Fibroblast of villous mesenchyme (primary cell): ENCODE measurements at regions not wholly inside any gene's neighbourhood (a gene's known extent, or its start where the extent isn't known, plus 50 kb on each side); places are given as distances from the start of the nearest gene placed in this dataset.
"Not testable (repeated sequence)": the region's sequence is repeated elsewhere in the genome, so short reads cannot be mapped to it uniquely, and the experiment has no call there.

Source experiments
- DNase-seq: peaks from one replicate; pipeline ENCODE4 v3.0.0-alpha.2; 2010; ENCODE audit warnings: low read depth
- H3K4me3 ChIP-seq: 2 replicates; pipeline ENCODE4 v1.5.1; 2011; ENCODE audit warnings: low read depth, mild to moderate bottlenecking, low read length
- CTCF ChIP-seq: IDR thresholded peaks from 2 replicates; pipeline ENCODE4 v1.5.1; 2012; ENCODE audit warnings: low read depth, mild to moderate bottlenecking, low read length; ENCODE audit not compliant: insufficient read depth

- no peak overlapping the region for H3K4me3 ChIP-seq
- no peak for TF ChIP-seq CTCF
- peak; percentile 78 for DNase-seq
Observed at GRCh38 chr2:234863043-234863934, 88.5 kb upstream of the SH3BP4 start.

- no peak for TF ChIP-seq CTCF
- no peak overlapping the region for H3K4me3 ChIP-seq
- DNase-seq = peak; percentile 35
Observed at GRCh38 chr2:234861841-234862735, 89.7 kb upstream of the SH3BP4 start.

GRCh38 chr2:234859330-234859872, 92.4 kb upstream of the SH3BP4 start:
- DNase-seq, H3K4me3 ChIP-seq: not testable (repeated sequence)

- no peak for DNase-seq
- no peak overlapping the region for H3K4me3 ChIP-seq
- no peak for TF ChIP-seq CTCF
Observed at GRCh38 chr2:234858790-234859329, 93.0 kb upstream of the SH3BP4 start.

DNA sequence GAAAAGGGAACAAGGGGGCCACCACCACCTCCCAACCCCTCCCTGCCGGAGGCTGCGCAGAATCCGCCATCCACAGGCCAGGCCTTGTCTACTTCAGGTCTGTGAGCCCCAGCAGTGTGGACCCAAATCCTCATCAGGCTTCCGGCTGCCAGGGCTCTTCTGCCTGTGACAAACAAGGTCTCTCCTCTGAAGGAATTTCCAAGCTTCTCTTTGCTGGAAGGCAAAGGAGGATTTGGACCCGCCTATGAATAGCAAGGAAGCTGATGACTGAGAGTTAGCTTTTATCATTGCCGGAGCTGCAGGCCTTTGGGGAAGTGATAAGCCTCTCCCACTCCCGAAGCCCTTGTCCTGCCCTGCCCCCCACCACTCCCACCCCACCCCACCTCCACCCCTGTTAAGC, 93.7 kb upstream of the SH3BP4 start:
- H3K4me3 ChIP-seq = no peak overlapping the region
- no peak for TF ChIP-seq CTCF
- no peak for DNase-seq

DNA sequence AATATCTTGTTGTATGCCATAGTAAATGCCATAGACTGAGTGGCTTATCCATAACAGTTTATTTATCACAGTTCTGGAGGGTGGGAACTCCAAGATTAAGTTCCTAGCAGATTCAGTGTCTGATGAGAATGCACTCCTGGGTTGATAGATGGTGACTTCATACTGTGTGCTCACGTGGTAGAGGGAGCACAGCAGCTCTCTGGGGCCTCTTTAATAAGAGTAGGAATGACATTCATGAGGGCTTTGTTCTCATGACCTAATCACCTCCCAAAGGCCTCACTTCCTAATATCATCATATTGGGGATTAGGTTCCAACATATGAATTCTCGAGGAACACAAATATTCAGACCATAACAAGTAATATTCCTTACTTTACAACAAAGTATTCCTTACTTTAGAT, 98.1 kb upstream of the SH3BP4 start:
- no peak for TF ChIP-seq CTCF
- H3K4me3 ChIP-seq = no peak overlapping the region
- DNase-seq = no peak

GRCh38 chr2:234852941-234853340, 98.9 kb upstream of the SH3BP4 start:
- no peak for TF ChIP-seq CTCF
- H3K4me3 ChIP-seq = no peak overlapping the region
- DNase-seq = no peak
